KMS-11 (cell line): ENCODE measurements at regions not wholly inside any gene's neighbourhood (a gene's known extent, or its start where the extent isn't known, plus 50 kb on each side); places are given as distances from the start of the nearest gene placed in this dataset.

ENCODE experiments used
- H2AFZ ChIP-seq: fragments of 200-600 bp; sonication (generic); 2 replicates; pipeline ENCODE4 v1.6.1; 2016; ENCODE audit warnings: antibody characterized with exemption, mixed run types, low read depth
- H3K27ac ChIP-seq: fragments of 200-600 bp; sonication (generic); 2 replicates; pipeline ENCODE4 v1.6.1; 2016; ENCODE audit warnings: mild to moderate bottlenecking, mixed run types
- H3K27me3 ChIP-seq: fragments of 200-600 bp; sonication (generic); 2 replicates; pipeline ENCODE4 v1.6.1; 2017; ENCODE audit warnings: mild to moderate bottlenecking, low read depth, mixed run types, moderate library complexity; ENCODE audit not compliant: insufficient read depth
- H3K36me3 ChIP-seq: fragments of 200-600 bp; sonication (generic); 2 replicates; pipeline ENCODE4 v1.6.1; 2017; ENCODE audit warnings: mild to moderate bottlenecking, mixed run types; ENCODE audit not compliant: insufficient read depth
- H3K4me1 ChIP-seq: fragments of 200-600 bp; sonication (generic); 2 replicates; pipeline ENCODE4 v1.6.1; 2016; ENCODE audit warnings: mild to moderate bottlenecking, low read depth, mixed run types; ENCODE audit not compliant: poor library complexity, severe bottlenecking
- H3K4me2 ChIP-seq: fragments of 200-600 bp; sonication (generic); 2 replicates; pipeline ENCODE4 v1.7.0; 2016; ENCODE audit warnings: mild to moderate bottlenecking, mixed run types
- H3K4me3 ChIP-seq: fragments of 200-600 bp; sonication (generic); IDR thresholded peaks from 2 replicates; pipeline ENCODE4 v1.6.1; 2017; ENCODE audit warnings: low read depth, low read length, mixed read lengths; ENCODE audit not compliant: insufficient read depth
- H3K79me2 ChIP-seq: fragments of 200-600 bp; sonication (generic); 2 replicates; pipeline ENCODE4 v1.6.1; 2016; ENCODE audit warnings: low read depth, mixed run types; ENCODE audit not compliant: insufficient read depth
- H3K9ac ChIP-seq: fragments of 200-600 bp; sonication (generic); 2 replicates; pipeline ENCODE4 v1.6.1; 2016; ENCODE audit warnings: mild to moderate bottlenecking, mixed run types
- H4K20me1 ChIP-seq: fragments of 200-600 bp; sonication (generic); 2 replicates; pipeline ENCODE4 v1.6.1; 2016; ENCODE audit warnings: mild to moderate bottlenecking, mixed run types; ENCODE audit not compliant: insufficient read depth
- TF ChIP-seq, protein P1 (sequence below): fragments of 200-600 bp; sonication (generic); conservative IDR thresholded peaks from 2 replicates; pipeline ENCODE4 v1.6.1; 2017; ENCODE audit warnings: low read depth, mild to moderate bottlenecking, antibody characterized with exemption, low read length, moderate library complexity, mixed read lengths

DNA sequence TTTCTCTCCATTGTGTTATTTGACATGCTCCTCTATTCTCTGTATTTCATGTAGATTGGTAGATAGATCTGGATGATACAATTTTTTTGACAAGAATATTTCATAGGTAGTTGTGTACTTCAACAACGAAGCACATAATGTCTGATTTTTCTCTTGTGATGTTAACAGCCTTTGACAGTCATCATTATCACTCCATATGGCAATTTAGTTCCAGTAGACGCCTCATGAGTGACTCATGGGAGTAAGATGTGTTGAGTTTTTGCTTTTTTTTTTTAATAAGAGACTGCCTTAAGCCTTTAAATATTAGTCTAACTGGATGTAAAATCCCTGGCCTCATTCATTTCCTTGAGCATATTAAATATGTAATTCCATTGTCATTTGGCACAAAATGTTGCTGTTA lies 123.5 kb upstream of the ZNF32 start:
- H3K27me3 ChIP-seq: no peaks in the 10 kb centered on the region
- H3K9ac ChIP-seq: no peak overlapping the region
- H4K20me1 ChIP-seq: no peaks in the 10 kb centered on the region
- H3K4me3 ChIP-seq: no peak overlapping the region
- no peaks in the 10 kb centered on the region for H3K4me1 ChIP-seq
- H3K36me3 ChIP-seq: no peaks in the 10 kb centered on the region
- no peak overlapping the region for H2AFZ ChIP-seq
- no peak overlapping the region for H3K27ac ChIP-seq
- H3K4me2 ChIP-seq: no peak overlapping the region
- TF ChIP-seq, protein P1, sequence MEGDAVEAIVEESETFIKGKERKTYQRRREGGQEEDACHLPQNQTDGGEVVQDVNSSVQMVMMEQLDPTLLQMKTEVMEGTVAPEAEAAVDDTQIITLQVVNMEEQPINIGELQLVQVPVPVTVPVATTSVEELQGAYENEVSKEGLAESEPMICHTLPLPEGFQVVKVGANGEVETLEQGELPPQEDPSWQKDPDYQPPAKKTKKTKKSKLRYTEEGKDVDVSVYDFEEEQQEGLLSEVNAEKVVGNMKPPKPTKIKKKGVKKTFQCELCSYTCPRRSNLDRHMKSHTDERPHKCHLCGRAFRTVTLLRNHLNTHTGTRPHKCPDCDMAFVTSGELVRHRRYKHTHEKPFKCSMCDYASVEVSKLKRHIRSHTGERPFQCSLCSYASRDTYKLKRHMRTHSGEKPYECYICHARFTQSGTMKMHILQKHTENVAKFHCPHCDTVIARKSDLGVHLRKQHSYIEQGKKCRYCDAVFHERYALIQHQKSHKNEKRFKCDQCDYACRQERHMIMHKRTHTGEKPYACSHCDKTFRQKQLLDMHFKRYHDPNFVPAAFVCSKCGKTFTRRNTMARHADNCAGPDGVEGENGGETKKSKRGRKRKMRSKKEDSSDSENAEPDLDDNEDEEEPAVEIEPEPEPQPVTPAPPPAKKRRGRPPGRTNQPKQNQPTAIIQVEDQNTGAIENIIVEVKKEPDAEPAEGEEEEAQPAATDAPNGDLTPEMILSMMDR: no peak
- no peaks in the 10 kb centered on the region for H3K79me2 ChIP-seq

DNA sequence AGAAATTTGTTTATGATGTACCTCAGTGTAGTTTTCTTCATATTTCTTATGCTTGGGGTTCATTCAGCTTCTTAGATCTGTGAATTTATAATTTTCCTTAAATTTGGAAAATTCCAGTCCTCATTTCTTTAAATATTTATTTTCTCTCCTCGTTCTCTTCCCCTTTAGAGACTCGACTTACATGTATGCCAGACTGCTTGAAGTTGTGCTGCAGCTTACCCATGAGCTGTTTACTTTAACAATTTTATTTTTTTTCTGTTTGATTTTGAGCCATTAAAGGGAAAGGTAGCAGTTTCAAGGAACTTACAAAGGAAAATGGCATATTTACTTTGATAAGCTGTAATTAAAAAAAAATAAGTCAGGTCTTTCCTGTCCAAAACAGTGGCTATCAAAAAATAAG lies 123.0 kb upstream of the ZNF32 start:
- no peaks in the 10 kb centered on the region for H3K36me3 ChIP-seq
- no peaks in the 10 kb centered on the region for H4K20me1 ChIP-seq
- no peak overlapping the region for H3K4me3 ChIP-seq
- no peaks in the 10 kb centered on the region for H3K4me1 ChIP-seq
- H3K9ac ChIP-seq: no peak overlapping the region
- no peak overlapping the region for H3K27ac ChIP-seq
- no peak overlapping the region for H2AFZ ChIP-seq
- H3K79me2 ChIP-seq: no peaks in the 10 kb centered on the region
- no peaks in the 10 kb centered on the region for H3K27me3 ChIP-seq
- no peak overlapping the region for H3K4me2 ChIP-seq
- TF ChIP-seq, protein P1: no peak

DNA sequence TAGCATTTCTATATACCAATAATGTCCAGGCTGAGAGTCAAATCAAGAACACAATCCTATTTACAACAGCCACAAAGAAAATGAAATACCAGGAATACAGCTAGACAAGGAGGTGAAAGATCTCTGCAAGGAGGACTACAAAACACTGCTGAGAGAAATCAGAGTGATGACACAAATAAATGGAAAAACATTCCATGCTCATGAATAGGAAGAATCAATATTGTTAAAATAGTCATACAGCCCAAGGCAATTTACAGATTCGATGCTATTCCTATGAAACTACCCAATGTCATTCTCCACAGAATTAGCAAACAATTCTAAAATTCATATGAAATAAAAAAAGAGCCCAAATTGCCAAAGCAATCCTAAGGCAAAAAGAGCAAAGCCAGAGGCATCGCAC lies 116.8 kb upstream of the ZNF32 start:
- Histone ChIP-seq H3K4me2 (no peak overlapping the region), H3K4me3 (no peak overlapping the region), H3K79me2 (no peaks in the 10 kb centered on the region), H3K27ac (no peak overlapping the region), H3K9ac (no peak overlapping the region), H3K36me3 (no peaks in the 10 kb centered on the region), H3K27me3 (no peaks in the 10 kb centered on the region), H2AFZ (no peak overlapping the region), H3K4me1 (no peaks in the 10 kb centered on the region), H4K20me1 (no peaks in the 10 kb centered on the region)
- TF ChIP-seq, protein P1: no peak

DNA sequence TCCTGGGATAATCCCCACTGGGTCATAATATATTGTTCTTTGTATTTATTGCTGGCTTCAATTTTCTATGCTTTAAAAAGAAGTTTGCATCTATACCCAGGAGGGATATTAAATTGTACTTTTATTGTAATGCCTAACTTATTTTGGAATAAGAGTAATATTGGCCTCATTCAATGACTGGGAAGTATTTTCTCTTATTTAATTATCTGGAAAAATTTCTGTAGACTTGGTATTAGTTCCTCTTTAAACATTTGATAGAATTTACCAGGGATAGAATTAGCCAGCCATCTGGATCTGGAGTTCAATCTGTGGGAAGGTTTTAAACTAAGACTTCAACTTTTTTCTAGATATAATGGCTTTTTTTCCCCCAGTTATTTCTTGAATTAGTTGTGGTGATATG lies 115.2 kb upstream of the ZNF32 start:
- TF ChIP-seq, protein P1: no peak
- Histone ChIP-seq H4K20me1 (no peaks in the 10 kb centered on the region), H3K4me3 (no peak overlapping the region), H3K9ac (no peak overlapping the region), H3K79me2 (no peaks in the 10 kb centered on the region), H3K36me3 (no peaks in the 10 kb centered on the region), H3K27me3 (no peaks in the 10 kb centered on the region), H3K4me2 (no peak overlapping the region), H3K27ac (no peak overlapping the region), H3K4me1 (no peaks in the 10 kb centered on the region), H2AFZ (no peak overlapping the region)

DNA sequence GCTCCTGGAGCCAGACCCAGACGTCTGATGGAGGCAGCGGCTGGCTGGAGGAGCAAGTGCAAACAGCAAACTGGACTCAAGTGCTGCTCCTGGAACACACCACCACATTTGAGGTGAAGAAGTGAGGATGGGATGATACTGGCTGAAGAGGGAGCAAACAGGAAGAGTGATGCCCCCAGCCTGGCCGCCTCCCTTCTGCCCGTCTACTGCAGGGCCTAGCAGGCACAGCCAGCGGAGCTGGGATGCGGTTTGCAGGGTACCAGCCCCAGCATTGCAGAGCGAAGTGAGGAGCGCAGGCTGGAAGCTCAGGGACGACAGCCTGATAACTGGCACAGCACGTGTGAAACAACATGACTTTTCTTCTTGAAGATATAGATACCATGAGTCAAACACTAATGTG lies 111.8 kb upstream of the ZNF32 start:
- H3K9ac ChIP-seq: no peak overlapping the region
- no peaks in the 10 kb centered on the region for H3K4me1 ChIP-seq
- H3K36me3 ChIP-seq: no peaks in the 10 kb centered on the region
- no peaks in the 10 kb centered on the region for H3K27me3 ChIP-seq
- H4K20me1 ChIP-seq: no peaks in the 10 kb centered on the region
- no peak overlapping the region for H3K4me2 ChIP-seq
- TF ChIP-seq, protein P1: no peak
- no peaks in the 10 kb centered on the region for H3K79me2 ChIP-seq
- H3K4me3 ChIP-seq: no peak overlapping the region
- no peak overlapping the region for H2AFZ ChIP-seq
- no peak overlapping the region for H3K27ac ChIP-seq
